ENCODE measurements at regions not wholly inside any gene's neighbourhood (a gene's known extent, or its start where the extent isn't known, plus 50 kb on each side); places are given as distances from the start of the nearest gene placed in this dataset.

- in situ Hi-C loops (cut with HindIII; ENCODE audit: low pct_unique_long_range_greater_than_20kb, low sequenced_read_pairs) (no loop called here), intact Hi-C loops (cut with micrococcal nuclease; ENCODE audit: unreplicated experiment) (no loop called here)
- no peaks in the 10 kb centered on the region for H3K36me3 ChIP-seq (ENCODE audit: control insufficient read depth, insufficient read depth, low read length)
- no peak overlapping the region for H3K4me3 ChIP-seq (ENCODE audit: low read depth in 2 of 2, low read length in 2 of 2)
- ATAC-seq (no peak), DNase-seq (ENCODE audit: low read depth, low spot score) (no peak)
- TF ChIP-seq CTCF (IDR thresholded peaks at IDR 0.05): no peak
- no peak for TF ChIP-seq POLR2AphosphoS5 (IDR thresholded peaks at IDR 0.05; ENCODE audit: low read depth, low read length)
- TF ChIP-seq TCF7L2 (IDR thresholded peaks at IDR 0.05; ENCODE audit: low read depth, low read length): no peak
- no peak for TF ChIP-seq REST (IDR thresholded peaks at IDR 0.05; ENCODE audit: insufficient read depth in 1 of 2, low read depth in 2 of 2, low read length in 1 of 2)
- TF ChIP-seq SIN3A (IDR thresholded peaks at IDR 0.05; ENCODE audit: borderline replicate concordance, insufficient read depth, low read depth, low read length): no peak
- H3K27me3 ChIP-seq (ENCODE audit: control insufficient read depth, insufficient read depth, low read length): no peaks in the 10 kb centered on the region
- no peaks in the 10 kb centered on the region for H3K9me3 ChIP-seq (ENCODE audit: control insufficient read depth, insufficient read depth, low read depth, low read length)
- CTCF ChIA-PET: no interaction called here
- peak overlapping the region; percentile 62; the same call in 1 of the 2 replicates for H3K27ac ChIP-seq (ENCODE audit: low read length)
- POLR2A ChIA-PET: no interaction called here
- BruUV-seq (replicated peaks): no TSS peak
- H3K4me1 ChIP-seq (ENCODE audit: control insufficient read depth, insufficient read depth, low read length): no peaks in the 10 kb centered on the region
Observed at GRCh38 chr2:189261916-189262315, 82.4 kb upstream of the COL5A2 start.

GRCh38 chr2:189265696-189266320 lies 86.2 kb upstream of the COL5A2 start:
- CTCF ChIA-PET: no interaction called here

More at GRCh38 chr2:189265696-189266320, 86.2 kb upstream of the COL5A2 start:
- no peak overlapping the region for H3K27ac ChIP-seq (ENCODE audit: low read length)
- no peak for TF ChIP-seq CTCF (IDR thresholded peaks at IDR 0.05)
- no peaks in the 10 kb centered on the region for H3K27me3 ChIP-seq (ENCODE audit: control insufficient read depth, insufficient read depth, low read length)
- POLR2A ChIA-PET: no interaction called here
- H3K36me3 ChIP-seq (ENCODE audit: control insufficient read depth, insufficient read depth, low read length): no peaks in the 10 kb centered on the region
- H3K4me3 ChIP-seq (ENCODE audit: low read depth in 2 of 2, low read length in 2 of 2): no peak overlapping the region
- H3K9me3 ChIP-seq (ENCODE audit: control insufficient read depth, insufficient read depth, low read depth, low read length): no peaks in the 10 kb centered on the region
- in situ Hi-C loops (cut with HindIII; ENCODE audit: low pct_unique_long_range_greater_than_20kb, low sequenced_read_pairs) (no loop called here), intact Hi-C loops (cut with micrococcal nuclease; ENCODE audit: unreplicated experiment) (no loop called here)
- DNase-seq (ENCODE audit: low read depth, low spot score) (no peak), ATAC-seq (no peak)
- no TSS peak for BruUV-seq (replicated peaks)
- H3K4me1 ChIP-seq (ENCODE audit: control insufficient read depth, insufficient read depth, low read length): no peaks in the 10 kb centered on the region

Measured in Panc1 (cell line).